CMK (cell line): ENCODE measurements at regions not wholly inside any gene's neighbourhood (a gene's known extent, or its start where the extent isn't known, plus 50 kb on each side); places are given as distances from the start of the nearest gene placed in this dataset.

Experiments
- DNase-seq: peaks from one replicate; pipeline ENCODE4 v3.0.0-alpha.2; 2010; ENCODE audit warnings: low read depth

DNA sequence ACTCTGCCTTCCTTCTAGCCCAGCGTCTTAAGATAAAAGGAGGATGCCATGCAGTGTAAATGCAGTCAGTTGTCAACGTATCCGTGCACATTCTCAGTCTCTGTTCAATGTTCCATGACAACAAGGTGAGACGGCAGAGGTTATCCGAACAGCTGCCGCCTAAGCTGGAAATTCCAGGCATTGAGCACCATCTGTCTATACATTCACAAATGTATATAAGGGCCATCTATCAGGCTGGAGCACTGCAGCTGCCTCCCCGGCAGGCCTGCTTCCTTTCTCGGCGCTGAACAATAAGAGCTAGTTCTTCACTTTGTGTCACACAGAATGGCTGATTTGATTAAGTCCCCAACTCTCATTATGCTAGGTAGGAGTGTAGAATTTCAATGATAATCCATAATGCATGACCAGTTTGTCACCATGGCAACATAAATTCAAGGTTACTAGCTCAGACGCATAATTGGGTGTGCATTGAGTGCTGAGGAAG is 282.2 kb upstream of the SOX11 start:
- DNase-seq: no peak

DNA sequence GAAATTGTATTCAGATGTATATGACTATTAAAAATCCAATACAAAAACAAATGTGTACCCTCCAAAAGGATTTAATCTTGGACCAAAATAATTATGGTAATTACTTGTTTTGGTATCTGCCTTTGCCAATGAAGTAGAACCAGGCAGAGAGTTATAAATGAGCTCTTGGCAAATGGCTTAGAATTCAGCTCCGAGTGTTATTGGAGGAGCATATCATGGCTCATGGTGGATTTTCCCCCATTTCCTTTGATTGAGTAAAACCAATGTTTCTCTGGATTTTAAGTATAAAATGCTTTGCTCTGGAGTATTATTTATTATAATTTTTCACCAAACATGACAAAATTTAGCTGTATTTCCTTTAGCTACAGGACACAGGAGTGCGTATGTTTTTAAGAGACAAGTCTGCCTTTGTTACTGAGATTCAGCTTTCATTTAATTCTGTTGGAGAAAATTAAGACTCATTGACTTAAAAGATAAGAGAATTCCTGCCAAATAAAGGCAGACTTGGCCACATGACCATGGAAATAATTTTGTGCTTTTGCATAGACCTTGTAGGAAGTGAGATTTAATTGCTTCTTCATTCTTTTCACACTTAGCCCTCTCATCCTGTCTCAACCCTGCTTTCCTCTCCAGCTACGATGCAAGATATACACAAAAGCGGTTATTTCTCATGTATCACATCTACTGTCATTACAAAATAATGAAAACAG is 281.0 kb upstream of the SOX11 start:
- no peak for DNase-seq

DNA sequence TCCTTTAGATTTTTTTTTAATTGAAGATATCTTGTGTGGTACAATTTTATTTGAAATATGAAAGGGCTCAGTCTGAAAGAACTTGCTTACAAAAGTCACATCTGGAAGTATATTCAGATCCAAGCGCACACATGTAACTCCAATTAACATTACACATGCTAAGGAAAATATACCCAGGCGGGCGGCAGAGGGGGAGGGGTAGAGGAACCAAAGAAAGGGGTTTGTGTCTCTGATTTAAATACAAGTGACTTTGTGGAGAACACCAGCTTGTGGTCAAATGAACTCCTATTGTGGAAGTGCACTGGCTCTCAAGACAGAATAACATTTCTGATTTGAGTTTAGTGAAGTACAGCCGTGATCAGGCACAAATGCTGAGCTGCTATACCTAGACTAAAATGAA is 280.2 kb upstream of the SOX11 start:
- no peak for DNase-seq

DNA sequence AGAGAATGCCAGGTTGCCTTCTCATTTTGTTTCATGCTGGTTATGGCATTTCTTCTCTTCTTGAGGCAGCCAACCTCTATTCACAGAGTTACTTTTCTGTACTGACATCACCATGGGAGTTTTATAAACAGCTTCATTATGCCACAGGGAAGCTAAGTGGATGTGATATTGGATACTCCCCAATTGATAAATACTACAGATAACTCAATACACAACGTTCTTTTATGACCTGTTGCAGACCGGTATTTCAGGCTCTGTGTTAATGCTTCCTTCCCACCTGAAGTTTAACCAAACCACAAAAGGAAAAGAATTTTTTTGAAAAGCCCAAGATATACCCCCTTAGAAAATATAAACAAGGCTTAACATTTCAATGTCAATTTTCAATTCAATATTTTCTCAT is 258.3 kb upstream of the SOX11 start:
- no peak for DNase-seq

DNA sequence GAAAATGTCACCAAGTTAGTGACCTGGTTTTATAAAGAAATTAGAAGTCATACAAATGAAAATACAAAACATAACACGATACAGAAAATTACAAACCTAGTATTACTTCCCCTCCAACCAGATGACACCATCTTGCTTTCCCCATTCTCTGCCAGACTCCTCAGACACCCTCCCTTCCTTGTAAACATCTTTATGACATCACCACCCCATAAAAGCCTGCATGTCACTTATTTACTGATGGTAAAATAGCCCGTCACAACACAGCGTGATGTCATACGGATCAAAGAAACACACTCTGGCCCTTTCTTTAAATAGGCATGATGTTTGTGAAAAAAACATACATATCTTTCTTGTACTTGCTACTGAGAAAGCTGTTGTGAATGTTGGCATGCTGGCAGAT is 254.8 kb upstream of the SOX11 start:
- no peak for DNase-seq

DNA sequence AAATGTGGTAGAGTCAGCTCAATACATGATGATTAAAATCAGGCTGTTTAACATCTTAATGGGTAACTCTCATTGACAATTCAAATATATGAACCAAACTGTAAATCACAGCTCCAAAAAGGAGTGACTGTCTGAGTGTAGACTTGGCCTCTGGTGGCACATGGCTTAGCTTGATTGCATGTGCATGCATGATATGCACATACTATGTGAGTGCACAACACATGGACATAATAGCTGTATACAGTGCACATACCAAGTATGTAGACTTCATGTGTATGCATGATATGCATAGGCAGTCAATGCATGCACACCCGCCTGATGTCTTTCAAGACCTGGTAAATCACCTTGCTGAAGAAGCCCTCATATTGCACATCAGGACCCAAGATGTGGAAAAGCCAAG is 252.0 kb upstream of the SOX11 start:
- no peak for DNase-seq

DNA sequence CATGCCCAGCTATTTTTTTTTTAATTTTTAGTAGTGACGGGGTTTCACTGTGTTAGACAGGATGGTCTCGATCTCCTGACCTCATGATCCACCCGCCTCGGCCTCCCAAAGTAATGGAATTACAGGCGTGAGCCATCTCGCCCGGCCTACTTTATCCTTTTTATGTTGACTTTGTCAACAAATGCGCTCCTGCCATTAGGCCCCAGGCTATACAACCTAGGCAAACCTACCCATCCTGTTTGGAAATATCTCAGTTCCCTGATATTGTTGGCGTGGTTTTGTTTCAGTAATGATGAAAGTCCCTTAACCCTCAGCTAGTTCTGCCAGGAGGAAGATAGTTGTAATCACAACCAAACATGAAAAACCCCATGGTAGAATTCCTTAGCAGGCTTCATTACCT is 249.4 kb upstream of the SOX11 start:
- DNase-seq: no peak

DNA sequence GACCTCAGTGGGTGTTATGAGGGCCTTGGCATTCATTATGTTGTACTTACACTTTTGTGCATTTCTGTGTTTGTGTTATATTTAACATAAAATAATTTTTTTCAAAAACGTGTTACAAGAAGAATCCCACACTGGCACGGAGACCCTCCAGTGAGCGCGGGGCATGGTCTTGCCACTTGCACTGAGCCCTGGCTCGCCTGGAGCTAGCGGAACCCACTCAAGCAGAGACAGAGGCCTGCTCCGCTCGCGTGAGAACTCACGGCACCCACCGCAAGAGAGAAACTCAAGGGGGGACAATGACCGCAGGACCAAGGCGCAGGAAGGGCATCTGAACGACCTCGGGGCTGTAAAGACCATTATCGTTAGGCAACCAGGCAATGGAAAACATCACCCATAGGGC is 248.0 kb upstream of the SOX11 start:
- no peak for DNase-seq

DNA sequence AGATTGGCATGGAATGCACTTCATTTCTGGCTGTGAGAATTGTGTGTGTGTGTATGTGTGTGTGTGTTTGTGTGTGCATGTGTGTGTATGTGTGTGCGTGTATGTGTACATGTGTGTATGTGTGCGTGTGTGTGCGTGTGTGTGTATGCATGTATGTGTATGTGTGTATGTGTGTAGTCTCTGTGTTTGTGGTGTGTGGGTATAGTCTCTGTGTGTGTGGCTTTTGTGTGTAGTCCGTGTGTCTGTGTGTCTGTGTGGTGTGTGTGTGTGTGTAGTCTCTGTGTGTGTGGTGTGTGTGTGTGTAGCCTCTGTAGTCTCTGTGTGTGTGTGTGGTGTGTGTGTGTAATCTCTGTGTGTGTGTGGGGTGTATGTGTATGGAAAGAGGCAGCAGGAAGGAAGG is 247.3 kb upstream of the SOX11 start:
- no peak for DNase-seq

DNA sequence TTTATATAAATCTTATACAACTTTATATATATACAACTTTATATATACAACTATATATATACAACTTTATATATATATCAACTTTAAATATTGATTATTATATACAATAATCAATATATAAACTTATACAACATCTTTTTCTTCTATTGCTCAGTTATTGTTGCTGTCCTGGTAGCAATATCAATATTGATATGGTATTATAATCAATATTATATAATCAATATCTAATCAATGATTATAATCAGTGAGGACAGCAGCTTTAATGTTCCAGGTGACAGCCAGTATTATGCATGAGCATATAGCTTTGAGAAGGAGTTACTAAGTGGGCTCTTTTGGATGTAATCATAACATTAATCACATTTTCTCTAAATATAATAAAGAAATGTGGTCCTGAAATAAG is 242.3 kb upstream of the SOX11 start:
- DNase-seq: no peak

DNA sequence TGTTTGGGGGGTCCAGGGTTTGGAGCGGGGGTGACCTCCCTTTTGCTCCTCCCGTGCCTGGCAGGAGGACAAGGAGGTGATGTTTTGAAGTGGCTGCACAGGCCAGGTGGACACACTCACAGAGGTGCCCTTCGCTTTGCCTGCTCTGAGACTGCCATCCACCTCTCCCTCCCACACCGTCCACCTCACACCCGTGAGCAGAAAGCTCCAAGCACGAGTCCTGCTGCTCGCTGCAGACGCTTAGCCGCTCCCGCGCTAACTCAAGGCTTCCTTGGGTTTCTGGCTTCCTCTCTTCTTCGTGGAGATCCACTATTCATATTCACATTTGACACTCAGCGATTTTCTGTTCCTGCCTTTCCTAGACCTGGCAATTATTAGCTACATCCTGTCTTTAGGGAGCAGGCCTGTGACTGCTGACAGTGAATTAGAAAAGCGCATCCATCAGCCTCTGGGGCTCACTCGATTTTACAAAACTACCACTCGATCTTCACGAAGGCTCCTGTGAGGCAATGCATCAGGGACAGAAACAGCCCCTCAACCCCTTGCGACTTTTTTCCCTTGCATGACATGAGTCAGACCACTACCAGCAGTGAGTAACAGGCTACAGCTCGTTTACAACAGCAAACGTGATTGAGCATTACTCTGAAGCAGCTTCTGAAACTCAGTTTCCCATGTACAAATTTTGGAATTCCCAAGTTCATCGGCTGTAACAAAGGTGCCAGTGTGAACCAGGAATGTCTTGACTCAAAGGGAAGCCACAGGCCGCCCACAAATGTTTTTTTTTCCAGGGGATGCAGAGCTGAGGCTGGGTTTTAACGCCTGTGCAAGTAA is 238.7 kb upstream of the SOX11 start:
- DNase-seq: no peak

DNA sequence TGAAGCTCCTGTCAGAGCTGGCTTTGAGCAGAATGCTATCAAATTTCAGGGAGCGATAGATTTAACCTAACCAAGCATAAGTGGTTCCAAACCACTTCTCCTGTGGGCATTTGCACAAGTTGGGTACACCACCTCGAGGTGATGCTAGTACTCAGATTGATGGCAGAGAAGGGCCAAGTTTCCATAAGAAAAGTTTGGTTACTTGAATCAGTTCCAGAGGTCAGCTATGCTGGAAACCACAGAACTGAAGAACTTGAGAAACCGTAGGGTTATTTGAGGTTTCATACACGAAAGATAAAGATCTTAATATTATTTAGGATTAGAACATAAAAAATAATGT is 238.2 kb upstream of the SOX11 start:
- DNase-seq: no peak

DNA sequence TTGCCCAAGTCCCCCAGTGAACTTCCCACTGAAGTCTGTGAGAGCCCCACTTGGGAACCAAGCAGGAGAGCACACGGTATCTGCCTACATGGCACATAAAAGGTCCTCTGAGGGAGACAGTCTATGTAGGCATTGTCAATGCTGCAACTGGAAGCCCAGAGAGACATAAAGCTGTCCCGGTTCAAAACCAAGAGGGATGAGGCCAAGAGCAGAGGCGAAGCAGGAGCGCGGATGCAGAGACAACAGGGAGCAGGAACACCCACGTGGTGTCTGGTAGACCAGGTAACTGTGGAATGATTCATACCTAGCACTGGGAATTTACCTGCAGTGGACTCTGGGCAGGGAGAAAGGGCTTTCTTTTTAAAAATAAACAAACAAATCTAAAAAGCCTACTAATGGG is 233.1 kb upstream of the SOX11 start:
- DNase-seq: no peak

DNA sequence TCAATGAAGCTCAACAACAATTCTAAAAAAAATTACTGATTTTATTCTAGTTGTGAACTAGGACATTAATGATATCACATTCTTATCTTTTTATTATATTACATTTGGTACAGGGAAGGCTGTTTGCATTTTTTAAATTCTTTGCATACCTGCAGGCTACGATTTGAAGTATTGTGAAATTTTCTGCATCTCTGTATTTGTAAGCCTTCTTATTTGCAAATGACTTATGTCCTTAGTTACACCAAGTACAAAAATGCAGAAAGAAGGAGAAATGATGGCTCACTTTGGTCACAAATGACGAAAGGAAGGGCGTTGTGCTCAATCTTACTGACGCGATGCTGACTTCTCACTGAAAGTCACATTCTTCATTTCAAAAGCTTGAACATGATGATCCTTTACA is 227.5 kb upstream of the SOX11 start:
- no peak for DNase-seq

DNA sequence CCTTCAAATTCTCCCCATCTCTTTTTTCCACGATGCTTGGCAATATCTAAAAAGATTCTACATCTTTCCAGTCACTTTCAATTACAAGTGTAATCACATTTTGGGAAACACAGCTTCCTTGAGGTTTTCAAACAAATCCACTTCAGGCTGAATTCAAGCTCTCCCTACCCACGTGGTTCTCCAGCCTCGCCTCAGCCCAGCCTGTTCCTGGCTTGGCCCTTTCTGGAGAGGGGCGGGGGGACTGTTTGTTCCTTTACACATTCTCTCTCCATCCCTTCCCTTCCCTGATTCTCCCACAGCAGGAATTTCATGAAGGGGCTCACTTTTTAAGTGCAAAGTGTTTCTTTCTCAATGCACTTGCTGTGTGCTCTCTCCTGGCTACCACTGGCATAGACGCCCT is 226.3 kb upstream of the SOX11 start:
- DNase-seq: no peak

DNA sequence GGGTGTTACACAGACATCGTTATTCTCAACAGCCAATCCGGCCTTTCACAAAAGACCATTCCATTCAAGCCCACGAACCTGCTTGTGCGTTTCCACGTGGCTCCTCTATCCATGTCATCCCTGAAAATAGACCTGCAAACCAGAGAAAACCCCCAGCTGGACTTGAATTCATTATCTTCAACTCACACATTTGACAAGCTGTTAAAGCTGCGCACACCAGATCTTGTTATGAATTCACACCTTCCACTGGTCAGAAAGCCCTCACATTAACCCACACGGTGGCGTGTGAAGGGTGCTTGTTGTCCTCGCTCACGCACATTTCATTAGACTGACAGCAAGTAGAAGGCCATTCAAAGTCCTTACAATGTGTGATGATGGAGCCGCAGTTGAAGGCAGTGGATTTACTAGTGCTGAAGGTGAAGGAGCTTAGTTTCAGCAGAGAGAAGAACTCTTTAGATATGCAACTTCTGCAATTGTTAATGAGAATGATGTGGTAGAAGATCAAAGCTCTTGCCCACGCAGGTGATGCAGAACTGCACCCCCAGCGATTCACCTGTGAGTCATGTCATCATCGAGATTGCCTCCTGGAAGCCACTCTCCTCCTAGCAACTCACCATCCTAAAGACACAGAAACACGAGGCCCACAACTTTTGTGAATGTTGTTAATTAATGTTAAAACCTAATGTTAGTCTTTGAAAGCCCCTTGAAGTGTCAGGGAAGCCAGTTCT is 224.8 kb upstream of the SOX11 start:
- no peak for DNase-seq

DNA sequence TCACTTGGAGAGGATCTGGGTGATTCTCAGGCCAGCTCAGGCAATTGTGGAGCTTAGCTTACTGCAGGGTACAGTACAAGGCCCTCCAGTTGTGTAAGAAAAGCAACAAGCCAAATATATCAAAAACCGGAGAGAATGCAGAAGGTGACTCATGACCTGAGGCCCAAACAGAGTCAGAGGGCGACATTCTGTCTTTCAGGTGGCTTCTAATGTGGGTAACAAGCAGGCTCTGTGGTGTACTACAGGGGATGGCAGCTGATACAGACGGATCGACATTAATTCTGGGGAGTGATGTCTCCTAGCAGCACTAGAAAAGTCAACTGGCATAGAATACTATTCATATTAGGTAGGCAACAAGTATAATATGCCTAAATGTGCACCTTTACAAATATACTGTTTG is 219.5 kb upstream of the SOX11 start:
- no peak for DNase-seq

DNA sequence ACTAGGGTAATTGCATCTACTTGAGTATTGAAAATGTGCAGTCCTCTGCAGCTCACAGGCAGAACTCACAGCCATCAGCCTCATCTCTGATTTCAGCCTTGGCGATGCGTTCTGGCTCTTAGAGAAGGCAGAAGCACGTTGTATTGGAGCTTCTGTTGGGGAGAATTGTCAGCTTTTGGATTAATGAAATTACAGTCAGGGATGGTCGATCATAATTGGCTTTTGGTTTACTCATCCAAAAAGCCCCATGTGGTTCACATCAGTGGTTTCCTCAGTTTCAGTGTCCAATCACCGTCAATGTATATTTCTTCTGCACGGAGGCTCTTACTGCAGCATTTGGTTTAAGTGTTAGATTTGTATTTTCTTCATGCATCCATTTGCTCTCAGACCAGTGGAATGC is 218.5 kb upstream of the SOX11 start:
- DNase-seq: no peak

DNA sequence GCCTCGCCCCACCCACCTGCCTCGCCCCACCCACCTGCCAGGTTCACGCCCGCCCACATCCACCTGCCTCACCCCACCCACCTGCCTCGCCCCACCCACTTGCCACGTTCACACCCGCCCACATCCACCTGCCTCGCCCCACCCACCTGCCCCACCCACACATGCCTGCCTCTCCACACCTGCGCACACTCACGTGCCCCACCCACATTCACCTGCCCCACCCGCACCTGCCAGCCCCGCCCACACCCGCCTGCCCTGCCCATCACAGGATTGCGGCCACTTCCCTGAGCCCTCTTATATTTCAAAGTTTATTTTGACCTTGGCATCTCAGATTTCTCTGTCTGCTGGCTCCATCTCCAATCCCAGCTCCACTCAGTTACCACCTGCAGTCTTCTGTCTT is 217.5 kb upstream of the SOX11 start:
- no peak for DNase-seq

DNA sequence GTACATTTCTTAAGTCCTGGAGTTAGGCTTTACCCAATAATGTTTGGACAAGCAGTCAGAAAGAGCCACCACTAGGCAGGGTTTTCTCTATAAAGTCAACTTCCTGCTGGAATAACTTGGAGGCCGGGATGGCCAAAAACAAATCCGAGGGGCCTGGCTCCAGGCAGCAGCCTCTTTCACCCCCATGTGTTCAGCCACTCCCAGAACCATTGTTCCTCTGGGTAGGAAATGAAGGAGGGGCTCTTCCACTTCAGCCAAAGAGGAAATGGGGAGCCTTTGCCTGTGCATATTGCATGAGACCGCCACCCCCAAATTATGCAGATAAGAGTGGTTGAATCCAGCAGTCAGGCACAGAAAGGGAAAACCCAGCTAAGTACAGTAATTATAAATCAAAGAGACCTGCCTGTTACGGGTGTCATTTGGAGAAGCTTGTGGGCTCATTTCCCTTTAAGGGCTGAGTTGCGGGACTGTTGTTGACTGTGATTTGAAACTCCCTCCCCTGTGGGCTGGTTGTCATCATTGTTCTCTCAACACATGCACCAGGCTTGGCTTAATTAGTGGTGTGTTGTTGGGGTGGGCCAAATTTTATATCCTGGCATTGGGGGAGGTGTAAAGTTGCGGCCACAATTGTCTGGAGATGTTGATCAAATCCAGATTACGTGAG is 212.8 kb upstream of the SOX11 start:
- no peak for DNase-seq

DNA sequence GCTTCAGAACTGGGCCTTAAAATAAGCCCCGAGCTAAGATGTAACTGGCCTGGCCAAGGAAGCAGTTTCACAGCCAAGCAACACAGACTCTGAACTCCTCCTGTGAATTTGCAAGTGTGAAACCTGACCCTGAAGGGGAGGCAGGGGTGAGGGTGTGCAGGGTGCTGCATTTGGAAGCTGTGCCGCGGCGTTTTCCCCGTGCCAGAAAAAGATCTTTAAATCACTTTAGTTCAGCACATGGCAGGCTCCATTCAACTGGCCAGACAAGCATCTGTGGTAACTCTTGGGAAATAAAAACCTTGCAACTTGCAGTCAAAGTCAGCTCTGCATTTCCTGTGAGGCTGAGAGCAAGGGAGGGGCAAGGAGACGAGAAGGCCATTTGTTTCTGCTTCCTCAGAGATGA is 209.3 kb upstream of the SOX11 start:
- no peak for DNase-seq

DNA sequence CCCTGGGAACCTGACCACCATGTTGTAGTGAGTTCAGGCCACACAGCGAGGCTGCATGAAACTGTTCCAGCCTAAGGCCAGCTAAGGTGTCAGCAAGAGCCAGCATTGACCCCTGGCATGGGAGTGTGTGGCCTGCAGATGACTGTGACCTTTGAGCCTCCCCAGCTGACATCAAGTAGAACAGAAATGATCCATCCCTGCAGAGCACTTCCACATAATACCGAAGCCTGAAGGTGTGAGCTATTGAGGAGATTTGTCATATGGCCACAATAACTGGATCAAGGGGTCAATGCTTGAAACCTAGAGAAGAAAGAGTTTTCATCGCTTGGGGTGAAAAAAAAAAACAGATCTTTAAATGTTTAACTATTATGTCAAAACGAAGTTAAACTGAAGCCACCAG is 207.3 kb upstream of the SOX11 start:
- DNase-seq: no peak

DNA sequence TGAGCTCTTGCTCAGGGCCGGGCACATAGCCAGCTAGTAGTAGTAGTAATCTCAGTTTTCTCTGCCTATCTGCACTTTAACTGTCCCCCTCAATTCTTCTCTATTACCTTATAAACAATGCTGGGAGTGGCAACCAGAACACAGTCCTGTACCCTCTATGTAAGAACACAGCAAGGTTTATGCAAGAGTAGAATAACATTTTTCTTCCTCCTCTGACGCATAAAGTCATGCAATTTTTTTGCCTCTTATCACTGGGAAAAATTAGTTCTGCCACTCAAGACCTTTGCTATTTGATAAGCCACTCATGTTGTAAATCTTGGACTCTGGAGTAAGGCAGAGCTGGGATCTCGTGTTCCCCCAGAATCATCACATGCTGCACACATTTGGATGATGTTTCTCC is 200.7 kb upstream of the SOX11 start:
- no peak for DNase-seq
